Rectal smooth muscle tissue (tissue), 1 donor: ENCODE measurements at regions not wholly inside any gene's neighbourhood (a gene's known extent, or its start where the extent isn't known, plus 50 kb on each side); places are given as distances from the start of the nearest gene placed in this dataset.
A peak's percentile ranks its signal among the peaks of the same experiment; 100 is the strongest.
"Not testable (repeated sequence)": the region's sequence is repeated elsewhere in the genome, so short reads cannot be mapped to it uniquely, and the experiment has no call there.

Source experiments
- H3K27ac ChIP-seq: one replicate; pipeline ENCODE4 v1.7.0; 2013; ENCODE audit warnings: low read depth, low read length, inconsistent platforms
- H3K27me3 ChIP-seq: one replicate; pipeline ENCODE4 v1.7.0; 2013; ENCODE audit warnings: low read length; ENCODE audit not compliant: control insufficient read depth, insufficient read depth
- H3K36me3 ChIP-seq: one replicate; pipeline ENCODE4 v1.7.0; 2013; ENCODE audit warnings: low read length; ENCODE audit not compliant: control insufficient read depth, insufficient read depth
- H3K4me1 ChIP-seq: one replicate; pipeline ENCODE4 v1.7.0; 2013; ENCODE audit warnings: low read length; ENCODE audit not compliant: control insufficient read depth, insufficient read depth
- H3K4me3 ChIP-seq: one replicate; pipeline ENCODE4 v1.7.0; 2013; ENCODE audit warnings: low read length
- H3K9ac ChIP-seq: one replicate; pipeline ENCODE4 v1.7.0; 2013; ENCODE audit warnings: low read length

GRCh38 chr14:103243764-103244737 lies 90.0 kb upstream of the EIF5 start:
- no peak overlapping the region for H3K9ac ChIP-seq
- no peaks in the 10 kb centered on the region for H3K27me3 ChIP-seq
- H3K27ac ChIP-seq: no peak overlapping the region
- no peak overlapping the region for H3K4me3 ChIP-seq
- H3K36me3 ChIP-seq: no peaks in the 10 kb centered on the region
- H3K4me1 ChIP-seq: peaks cover 6% of the 10 kb centered on the region

- H3K4me3 ChIP-seq, H3K36me3 ChIP-seq, H3K9ac ChIP-seq, H3K4me1 ChIP-seq, H3K27me3 ChIP-seq: not testable (repeated sequence)
- peak overlapping the region; percentile 37 for H3K27ac ChIP-seq
Observed at GRCh38 chr14:103245624-103246031, 88.4 kb upstream of the EIF5 start.

- no peak overlapping the region for H3K9ac ChIP-seq
- peak overlapping the region; percentile 37 for H3K27ac ChIP-seq
- H3K27me3 ChIP-seq: no peaks in the 10 kb centered on the region
- no peaks in the 10 kb centered on the region for H3K36me3 ChIP-seq
- no peak overlapping the region for H3K4me3 ChIP-seq
- peaks cover 6% of the 10 kb centered on the region for H3K4me1 ChIP-seq
Observed at GRCh38 chr14:103246070-103246469, 88.0 kb upstream of the EIF5 start.

- no peak overlapping the region for H3K27ac ChIP-seq
- H3K36me3 ChIP-seq: no peaks in the 10 kb centered on the region
- peaks cover 6% of the 10 kb centered on the region for H3K4me1 ChIP-seq
- H3K27me3 ChIP-seq: no peaks in the 10 kb centered on the region
- no peak overlapping the region for H3K4me3 ChIP-seq
- H3K9ac ChIP-seq: no peak overlapping the region
Observed at GRCh38 chr14:103247169-103247606, 86.8 kb upstream of the EIF5 start.

- H3K27me3 ChIP-seq: no peaks in the 10 kb centered on the region
Observed at GRCh38 chr14:103250181-103250580, 83.9 kb upstream of the EIF5 start.

GRCh38 chr14:103250874-103251273 lies 83.2 kb upstream of the EIF5 start:
- no peak overlapping the region for H3K4me3 ChIP-seq
- peaks cover 3% of the 10 kb centered on the region for H3K4me1 ChIP-seq
- no peaks in the 10 kb centered on the region for H3K27me3 ChIP-seq
- H3K9ac ChIP-seq: no peak overlapping the region
- H3K27ac ChIP-seq: no peak overlapping the region
- no peaks in the 10 kb centered on the region for H3K36me3 ChIP-seq

More at GRCh38 chr14:103250181-103250580, 83.9 kb upstream of the EIF5 start:
- no peak overlapping the region for H3K4me3 ChIP-seq
- no peak overlapping the region for H3K27ac ChIP-seq
- H3K4me1 ChIP-seq: peaks cover 6% of the 10 kb centered on the region
- no peak overlapping the region for H3K9ac ChIP-seq
- no peaks in the 10 kb centered on the region for H3K36me3 ChIP-seq

GRCh38 chr14:103255555-103255954 lies 78.5 kb upstream of the EIF5 start:
- no peak overlapping the region for H3K9ac ChIP-seq
- H3K36me3 ChIP-seq: no peaks in the 10 kb centered on the region
- no peaks in the 10 kb centered on the region for H3K4me1 ChIP-seq
- H3K27me3 ChIP-seq: no peaks in the 10 kb centered on the region
- H3K27ac ChIP-seq: no peak overlapping the region
- H3K4me3 ChIP-seq: no peak overlapping the region

- H3K27ac ChIP-seq: no peak overlapping the region
- no peak overlapping the region for H3K9ac ChIP-seq
- no peaks in the 10 kb centered on the region for H3K36me3 ChIP-seq
- no peaks in the 10 kb centered on the region for H3K4me1 ChIP-seq
- H3K4me3 ChIP-seq: no peak overlapping the region
- no peaks in the 10 kb centered on the region for H3K27me3 ChIP-seq
Observed at GRCh38 chr14:103256406-103256805, 77.6 kb upstream of the EIF5 start.

- no peak overlapping the region for H3K9ac ChIP-seq
- H3K36me3 ChIP-seq: no peaks in the 10 kb centered on the region
- no peak overlapping the region for H3K4me3 ChIP-seq
- H3K27ac ChIP-seq: no peak overlapping the region
- H3K27me3 ChIP-seq: no peaks in the 10 kb centered on the region
- no peaks in the 10 kb centered on the region for H3K4me1 ChIP-seq
Observed at GRCh38 chr14:103257211-103257962, 76.7 kb upstream of the EIF5 start.

GRCh38 chr14:103258211-103258610 lies 75.8 kb upstream of the EIF5 start:
- Histone ChIP-seq H3K27ac (no peak overlapping the region), H3K4me3 (no peak overlapping the region), H3K36me3 (no peaks in the 10 kb centered on the region), H3K9ac (no peak overlapping the region), H3K4me1 (no peaks in the 10 kb centered on the region), H3K27me3 (no peaks in the 10 kb centered on the region)

GRCh38 chr14:103259184-103259583 lies 74.9 kb upstream of the EIF5 start:
- H3K27ac ChIP-seq: no peak overlapping the region
- no peaks in the 10 kb centered on the region for H3K36me3 ChIP-seq
- H3K4me1 ChIP-seq: no peaks in the 10 kb centered on the region
- H3K27me3 ChIP-seq: no peaks in the 10 kb centered on the region
- H3K4me3 ChIP-seq: no peak overlapping the region
- no peak overlapping the region for H3K9ac ChIP-seq

GRCh38 chr14:103259801-103260628 lies 74.0 kb upstream of the EIF5 start:
- no peaks in the 10 kb centered on the region for H3K36me3 ChIP-seq
- H3K9ac ChIP-seq: no peak overlapping the region
- H3K4me1 ChIP-seq: no peaks in the 10 kb centered on the region
- peak overlapping the region; percentile 82 for H3K4me3 ChIP-seq
- H3K27ac ChIP-seq: peak overlapping the region; percentile 71
- H3K27me3 ChIP-seq: no peaks in the 10 kb centered on the region
